Skin of body (tissue), 1 donor: ENCODE measurements at regions not wholly inside any gene's neighbourhood (a gene's known extent, or its start where the extent isn't known, plus 50 kb on each side); places are given as distances from the start of the nearest gene placed in this dataset.
"Not testable (repeated sequence)": the region's sequence is repeated elsewhere in the genome, so short reads cannot be mapped to it uniquely, and the experiment has no call there.

Experiments
- DNase-seq: peaks from one replicate; lab custom pipeline; 2025; lab: John Stamatoyannopoulos, UW

DNA sequence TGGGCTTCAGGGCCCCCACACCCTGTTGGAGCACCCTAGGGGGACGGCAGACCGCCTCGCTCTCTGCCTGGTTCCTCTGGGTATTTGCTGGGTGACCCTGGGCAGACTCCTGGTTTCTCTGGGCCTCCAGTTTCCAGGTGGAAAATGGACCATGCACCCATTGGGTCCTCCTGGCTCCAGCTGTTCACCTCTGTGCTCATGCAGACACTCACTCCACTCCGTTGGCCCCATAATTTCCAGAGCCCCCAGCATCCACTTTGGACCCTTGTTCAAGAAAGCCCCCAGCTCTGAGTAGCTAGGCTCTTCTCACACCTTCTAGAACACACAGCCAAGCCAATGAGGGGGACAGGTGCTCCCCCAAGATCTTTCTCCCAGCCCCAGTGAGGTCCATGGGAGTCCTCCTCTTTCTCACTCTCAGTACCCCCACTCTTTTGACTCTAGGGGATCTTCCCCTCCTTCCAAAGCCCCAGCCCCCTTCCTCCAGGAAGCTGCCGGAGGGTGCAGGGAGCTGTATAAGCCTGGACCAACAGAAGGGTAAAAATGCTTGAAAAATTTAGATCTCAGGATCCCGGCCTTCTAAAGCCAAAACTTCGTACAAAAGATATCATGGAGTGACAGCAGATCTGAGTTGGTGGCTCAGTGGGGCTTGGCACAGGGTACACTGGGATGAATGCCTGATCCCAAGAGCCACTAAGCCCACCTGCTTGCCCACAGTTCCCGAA, 174.8 kb upstream of the RTL1 start:
- DNase-seq = no peak

DNA sequence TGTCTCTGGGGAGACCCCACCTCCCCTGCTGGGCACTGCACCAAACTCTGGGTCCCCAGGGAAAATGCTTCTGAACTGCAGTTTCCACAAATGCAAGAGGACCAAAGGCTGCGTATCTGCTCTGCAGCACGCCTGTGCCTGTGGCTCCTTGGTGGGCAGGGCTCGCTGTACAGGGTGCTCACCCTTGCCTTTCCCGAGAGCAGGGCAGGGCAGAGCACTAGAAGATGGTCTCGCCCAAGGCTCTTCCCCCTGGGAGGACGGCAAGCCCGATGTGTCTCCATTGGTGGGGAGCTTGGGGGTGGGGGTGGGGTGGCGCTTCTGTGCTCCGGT, 175.3 kb upstream of the RTL1 start:
- DNase-seq = no peak

DNA sequence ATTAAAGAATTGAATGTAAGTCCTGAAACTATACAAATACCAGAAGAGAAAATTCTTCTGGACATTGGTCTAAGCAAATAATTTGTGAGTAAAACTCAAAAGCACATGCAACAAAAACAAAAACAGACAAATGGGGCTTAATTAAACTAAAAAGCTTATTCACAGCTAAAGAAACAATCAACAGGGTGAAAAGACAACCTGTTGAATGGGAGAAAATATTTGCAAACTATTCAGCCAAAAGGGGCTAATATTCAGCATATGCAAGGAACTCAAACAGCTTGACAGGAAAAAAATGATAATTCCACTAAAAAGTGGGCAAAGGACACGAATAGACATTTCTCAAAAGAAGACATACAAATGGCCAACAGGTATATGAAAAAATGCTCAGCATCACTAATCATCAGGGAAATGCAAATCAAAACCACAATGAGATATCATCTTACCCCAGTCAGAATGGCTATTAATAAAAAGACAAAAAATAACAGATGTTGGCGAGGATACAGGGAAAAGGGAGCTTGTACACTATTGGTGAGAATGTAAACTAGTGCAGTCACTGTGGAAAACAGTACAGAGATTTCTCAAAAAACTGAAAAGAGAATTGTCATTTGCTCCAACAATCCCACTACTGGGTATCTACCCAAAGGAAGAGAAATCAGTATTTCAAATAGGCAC, 177.5 kb upstream of the RTL1 start:
- DNase-seq = no peak

DNA sequence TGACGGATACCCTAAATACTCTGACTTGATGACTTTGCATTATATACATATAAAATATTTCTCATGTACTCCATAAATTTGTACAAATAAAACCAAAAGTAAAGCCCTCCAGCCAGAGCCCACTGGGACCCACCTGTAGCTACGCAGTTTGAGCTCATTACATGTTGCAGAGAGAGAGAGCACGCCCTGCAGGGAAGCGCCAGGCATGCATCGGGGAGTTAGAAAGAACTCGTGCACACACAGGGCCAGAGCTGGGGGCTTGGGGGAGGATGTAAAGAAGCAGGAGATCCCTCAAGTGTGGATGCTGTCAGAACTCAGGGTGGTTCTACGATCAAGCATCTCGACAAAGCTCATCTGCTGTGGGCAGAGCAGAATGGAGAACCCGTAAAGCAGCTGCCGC, 178.5 kb upstream of the RTL1 start:
- DNase-seq = no peak

DNA sequence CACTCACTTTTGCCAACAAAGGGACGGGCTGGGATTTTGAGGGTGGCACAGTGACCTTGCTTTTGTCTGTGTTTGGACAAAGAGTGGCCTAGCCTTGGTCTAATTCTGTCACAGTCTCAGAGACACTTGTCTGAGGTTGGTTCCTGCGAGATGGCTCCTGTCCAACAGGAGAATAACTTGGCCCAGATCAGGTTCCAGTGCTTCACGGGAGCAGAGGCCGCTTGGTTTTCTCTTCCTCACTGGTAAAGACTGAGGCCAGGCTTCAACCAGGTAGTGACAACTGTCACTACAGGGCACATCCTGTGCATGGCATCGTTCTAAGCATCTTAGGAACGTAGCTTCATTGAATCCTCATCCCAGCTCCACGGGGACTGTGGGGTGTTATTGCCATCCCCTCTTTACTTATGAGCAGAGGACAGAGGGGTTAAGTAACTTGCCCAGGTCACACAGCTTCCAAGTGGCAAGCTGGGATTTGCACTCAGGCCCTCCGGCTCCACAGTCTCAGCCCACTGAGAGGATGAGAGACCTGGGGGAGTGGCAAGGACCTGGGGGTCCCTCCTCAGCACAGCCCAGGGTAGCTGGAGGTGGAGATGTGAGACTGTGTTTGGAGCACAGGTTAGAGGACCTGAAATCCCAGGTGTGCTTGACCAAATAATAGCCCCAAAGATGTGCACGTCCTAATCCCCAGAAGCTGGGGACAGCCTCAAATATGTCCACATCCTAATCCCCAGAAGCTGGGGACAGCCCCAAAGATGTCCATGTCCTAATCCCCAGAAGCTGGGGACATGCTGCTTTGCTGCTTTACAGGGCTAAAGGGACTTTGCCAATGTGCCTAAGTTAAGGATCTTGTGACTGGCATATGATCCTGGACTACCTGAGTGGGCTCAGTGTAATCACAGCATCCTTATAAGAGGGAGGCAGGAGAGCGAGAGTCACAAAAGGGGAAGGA, 179.2 kb upstream of the RTL1 start:
- no peak for DNase-seq

DNA sequence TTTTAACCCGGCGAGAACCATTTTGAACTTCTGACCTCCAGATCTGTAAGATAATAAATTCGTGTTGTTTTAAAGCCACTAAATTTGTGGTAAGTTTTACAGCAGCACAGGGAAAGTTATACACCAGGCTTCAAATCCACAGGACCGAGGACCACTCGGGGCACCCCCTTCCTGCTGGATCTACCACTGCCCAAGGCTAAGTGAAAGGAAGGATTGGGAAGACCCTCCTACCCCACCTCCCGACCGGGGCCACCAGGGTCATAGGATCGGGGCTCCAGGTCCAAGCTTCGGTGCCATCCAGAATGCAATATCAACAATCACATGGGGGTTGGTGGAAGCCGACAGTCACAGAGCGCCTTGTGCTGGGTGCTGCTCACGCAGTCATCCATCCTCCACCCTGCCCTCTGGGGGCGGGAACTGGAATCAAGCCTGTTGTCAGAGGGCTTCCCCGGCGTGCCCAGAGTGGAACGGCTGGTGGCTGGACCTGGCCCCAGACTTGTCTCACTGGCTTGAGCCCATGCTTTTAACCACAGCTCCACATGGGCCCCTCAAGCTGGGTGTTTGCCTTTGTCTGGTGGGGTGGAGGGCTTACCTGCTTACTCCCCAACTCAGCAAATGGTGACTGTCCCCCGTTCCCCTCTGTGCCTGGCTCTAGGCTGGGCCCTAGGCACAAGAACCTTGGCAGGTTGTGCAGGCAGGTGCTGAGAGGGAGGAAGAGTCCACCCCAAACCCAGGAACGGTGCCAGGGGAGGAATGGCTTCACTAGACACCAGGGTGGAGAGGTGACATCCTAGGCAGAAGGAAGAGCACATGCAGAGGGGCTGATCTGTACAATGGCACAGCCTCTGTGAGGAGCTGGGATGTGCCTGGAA, 180.3 kb upstream of the RTL1 start:
- no peak for DNase-seq

DNA sequence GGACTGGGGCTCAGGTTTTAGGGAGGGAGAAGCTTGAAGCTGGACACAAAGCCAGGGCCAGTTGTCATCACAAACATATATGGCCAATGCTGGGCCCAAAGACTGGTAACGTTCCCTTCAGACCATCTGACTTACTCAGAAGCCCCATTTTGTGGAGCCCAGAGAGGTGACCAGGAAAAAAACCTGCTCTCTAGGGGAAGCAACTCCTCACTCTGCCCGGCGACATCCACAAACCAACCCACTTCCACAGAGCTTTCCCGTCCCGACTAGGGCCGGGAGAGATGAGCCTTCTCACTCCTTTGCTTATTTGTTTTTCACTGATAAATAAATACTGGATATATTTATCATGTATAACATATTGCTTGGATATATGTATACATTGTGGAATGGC, 180.9 kb upstream of the RTL1 start:
- no peak for DNase-seq

DNA sequence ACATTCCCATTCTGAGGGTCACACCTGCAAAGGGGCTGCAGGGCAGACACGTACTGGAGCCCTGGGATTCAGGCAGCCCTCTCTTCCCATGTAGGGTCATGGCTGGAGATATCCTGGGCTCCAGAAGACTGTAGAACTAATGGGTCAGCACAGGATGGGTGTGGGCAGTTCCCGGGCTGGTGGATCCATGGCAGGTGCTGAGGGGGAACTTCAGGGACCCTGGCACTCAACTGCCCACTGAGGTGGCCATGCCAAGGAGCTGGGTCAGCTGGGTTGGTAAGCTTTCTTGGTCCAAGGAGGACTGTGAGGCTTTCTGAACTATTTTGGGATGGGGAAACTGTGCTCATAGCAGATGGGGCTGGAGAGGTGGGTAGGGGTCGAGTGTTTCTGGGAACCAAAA, 183.4 kb upstream of the RTL1 start:
- no peak for DNase-seq

DNA sequence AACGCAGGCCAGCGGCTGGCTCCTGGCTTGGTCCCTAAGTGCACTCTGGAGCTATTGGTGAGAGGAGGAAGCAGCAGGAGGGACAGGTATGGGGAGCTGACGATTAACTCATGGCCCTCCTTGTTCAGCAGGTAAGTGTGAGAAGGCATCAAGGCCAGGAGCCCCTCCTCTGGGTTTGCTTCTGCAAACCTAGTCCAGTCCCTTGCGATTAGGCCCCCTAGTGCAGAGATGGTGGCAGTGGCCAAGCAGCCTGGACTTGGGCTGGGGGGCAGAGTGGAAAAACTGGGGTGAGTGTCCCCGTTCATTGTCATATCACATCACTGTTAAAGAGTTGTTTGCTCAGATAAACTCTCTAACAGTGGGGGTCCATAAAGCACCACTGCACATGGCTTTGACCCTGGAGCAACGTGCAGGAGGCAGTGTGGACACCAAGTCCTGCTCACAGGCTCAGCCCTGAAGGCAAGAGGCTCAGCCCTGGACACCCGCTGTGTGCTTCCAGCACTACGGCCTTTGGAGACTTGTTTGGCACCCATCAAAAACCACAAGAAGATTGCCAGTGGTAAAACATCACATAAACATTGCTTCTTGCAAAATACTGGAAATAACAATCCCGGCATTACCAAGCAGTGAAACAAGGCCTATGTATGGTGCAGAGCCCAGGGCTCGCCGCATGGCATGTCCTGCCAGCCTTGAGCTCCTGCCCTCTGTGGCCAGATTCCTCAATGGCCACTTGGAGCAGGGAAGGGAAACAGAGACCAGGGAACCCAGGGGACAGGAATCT, 184.3 kb upstream of the RTL1 start:
- no peak for DNase-seq

DNA sequence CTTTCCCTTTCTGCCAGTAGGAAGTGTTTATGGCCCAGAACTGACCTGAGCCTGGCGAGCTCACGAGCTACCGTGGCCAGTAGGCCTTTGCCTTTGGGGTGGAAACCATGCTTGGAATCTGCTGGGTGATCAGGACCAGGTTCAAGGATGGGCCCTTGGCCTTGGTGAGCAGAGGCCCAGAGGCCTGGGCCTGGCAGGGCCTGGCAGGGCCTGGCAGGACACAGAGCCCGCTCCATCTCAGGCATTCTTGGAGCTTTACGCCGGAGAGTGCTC, 184.8 kb upstream of the RTL1 start:
- DNase-seq = no peak

DNA sequence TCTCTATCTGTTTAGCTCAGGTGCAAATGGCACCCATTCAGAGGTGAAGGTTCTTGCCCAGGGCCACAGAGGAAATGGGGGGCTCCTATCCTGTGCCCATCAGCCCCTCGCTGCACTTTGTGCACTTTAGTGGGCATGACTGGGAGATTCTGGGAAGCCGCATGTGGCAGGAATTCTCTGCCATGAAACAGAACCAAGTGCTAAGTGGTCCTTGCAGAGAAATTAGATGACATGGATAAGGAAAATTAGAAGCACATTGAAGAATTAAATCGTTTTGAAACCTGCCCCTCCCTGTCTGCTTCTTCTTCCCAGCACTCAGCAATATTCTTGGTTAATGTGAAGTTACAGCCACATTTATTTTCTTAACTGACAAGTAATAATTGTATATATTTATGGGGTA, 185.2 kb upstream of the RTL1 start:
- DNase-seq = no peak

DNA sequence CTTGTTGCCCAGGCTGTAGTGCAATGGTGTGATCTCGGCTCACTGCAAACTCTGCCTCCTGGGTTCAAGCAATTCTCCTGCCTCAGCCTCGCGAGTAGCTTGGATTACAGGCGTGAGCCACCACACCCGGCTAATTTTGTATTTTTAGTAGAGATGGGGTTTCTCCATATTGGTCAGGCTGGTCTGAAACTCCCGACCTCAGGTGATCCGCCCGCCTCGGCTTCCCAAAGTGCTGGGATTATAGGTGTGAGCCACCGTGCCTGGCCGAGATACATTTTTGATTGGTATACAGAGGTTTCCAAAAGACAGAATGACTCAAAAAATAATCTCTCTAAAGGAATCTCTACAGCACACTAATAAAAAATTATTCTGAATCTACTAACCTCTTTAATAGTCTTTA, 187.0 kb upstream of the RTL1 start:
- DNase-seq = not testable (repeated sequence)

DNA sequence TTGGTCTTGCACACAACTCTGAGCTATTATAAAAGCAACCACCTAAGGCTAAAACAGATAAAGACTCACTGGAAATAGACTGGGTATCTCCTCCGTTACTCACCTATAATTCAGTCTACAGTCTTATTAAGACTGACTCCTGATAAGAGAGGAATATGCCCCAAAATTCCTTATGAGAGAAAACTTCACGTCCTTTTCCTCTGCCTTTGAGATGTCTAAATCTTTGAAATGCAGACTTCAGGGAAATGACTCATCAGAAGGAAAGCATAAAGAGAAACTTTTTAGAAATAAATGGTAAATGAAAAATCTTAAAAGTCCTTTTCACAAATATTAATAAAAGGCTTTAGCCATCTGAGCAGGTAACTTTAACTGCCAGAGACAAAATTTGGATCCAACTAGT, 187.5 kb upstream of the RTL1 start:
- DNase-seq = no peak

DNA sequence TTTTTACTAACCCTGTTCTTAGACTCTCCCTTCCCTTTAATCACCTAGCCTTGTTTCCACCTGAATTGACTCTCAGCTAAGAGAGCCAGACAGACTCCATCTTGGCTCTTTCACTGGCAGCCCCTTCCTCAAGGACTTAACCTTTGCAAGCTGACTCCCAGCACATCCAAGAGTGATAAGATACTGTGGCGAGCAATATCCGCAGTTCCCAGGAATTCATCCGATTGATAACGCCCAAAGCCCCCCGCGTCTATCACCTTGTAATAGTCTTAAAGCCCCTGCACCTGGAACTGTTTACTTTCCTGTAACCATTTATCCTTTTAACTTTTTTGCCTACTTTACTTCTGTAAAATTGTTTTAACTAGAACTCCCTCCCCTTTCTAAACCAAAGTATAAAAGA, 191.4 kb upstream of the RTL1 start:
- not testable (repeated sequence) for DNase-seq

DNA sequence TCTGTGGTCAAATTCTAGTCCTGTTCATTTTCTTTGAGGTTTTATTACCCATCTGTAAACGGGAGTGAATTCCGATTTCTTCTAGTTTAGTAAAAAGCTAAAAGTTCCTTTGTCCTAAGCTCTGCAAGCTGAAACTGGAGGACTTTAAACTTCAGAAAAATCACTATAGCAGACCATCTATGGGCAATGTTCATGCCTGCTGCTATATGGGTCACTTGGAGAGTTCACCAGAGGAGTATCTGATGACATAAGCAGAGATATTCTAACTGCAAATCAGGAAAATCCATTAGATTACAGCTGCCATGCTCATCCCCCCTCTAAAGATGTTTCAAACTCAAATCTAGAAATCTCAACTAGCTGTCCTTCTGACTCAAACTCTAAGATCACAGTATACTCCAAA, 193.0 kb upstream of the RTL1 start:
- DNase-seq = no peak

DNA sequence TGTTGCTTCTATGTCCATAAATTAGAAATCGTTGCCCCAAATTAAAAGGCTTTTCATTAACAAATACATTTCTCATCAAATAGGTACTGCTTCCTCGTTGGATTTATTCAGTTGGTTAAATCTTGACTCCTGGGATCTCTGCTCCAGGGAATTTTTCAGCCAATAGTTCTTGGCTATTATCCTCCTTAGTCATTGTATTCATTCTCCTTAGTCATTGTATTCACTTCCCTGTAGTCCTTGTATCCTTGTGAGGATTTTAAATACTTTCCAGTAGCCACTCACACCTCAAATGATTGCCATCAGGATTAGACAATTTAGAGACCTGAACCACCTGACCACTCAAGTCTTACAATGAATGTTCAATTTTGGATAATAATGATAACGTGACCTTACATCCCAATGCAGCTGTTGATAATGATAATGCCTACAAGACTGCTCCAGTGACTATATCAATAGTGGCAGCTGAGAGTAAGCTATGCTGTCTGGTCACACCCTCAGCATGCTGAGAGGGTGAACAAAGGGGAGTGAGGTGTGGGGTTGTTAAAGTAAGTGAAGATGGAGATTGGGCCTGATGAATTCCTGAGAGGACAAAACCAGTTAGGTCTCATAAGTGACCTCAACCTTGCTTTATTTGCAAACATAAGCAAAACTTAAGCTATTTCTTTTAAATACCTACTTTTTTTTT, 193.7 kb upstream of the RTL1 start:
- no peak for DNase-seq

DNA sequence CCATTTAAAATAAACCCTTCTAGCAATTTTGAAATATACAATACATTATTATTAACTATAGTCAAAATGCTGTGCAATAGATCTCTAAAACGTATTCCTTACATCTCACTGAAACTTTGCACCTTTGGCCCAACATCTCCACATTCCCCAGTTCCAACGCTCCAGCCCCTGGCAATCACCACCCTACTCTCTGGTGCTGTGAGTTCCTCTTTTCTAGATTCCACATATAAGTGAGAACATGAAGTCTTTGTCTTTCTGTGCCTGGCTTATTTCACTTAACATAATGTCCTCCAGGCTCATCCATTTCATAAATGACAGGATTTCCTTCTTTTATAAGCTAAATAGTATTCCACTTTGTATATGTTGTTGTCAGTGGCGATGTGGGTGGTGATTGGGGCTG, 194.7 kb upstream of the RTL1 start:
- DNase-seq = no peak

DNA sequence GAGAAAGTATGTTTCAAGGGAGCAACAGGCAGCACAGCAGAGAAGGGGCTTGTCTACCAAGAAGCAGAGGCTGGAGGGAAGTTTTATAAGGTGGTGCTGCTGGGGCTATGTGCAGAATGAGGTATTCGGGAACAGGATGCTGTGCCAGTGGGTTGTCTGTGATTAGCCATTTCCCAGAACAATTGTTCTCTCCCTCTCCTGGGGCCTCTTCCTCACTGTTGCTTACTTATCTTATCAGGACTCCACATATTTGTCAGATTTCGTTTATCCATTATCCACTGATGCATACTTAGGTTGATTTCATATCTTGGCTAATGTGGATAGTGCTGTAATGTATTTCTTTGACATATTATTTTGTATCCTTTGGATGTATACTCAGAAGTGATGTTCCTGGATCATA, 195.1 kb upstream of the RTL1 start:
- DNase-seq = peak; percentile 6

DNA sequence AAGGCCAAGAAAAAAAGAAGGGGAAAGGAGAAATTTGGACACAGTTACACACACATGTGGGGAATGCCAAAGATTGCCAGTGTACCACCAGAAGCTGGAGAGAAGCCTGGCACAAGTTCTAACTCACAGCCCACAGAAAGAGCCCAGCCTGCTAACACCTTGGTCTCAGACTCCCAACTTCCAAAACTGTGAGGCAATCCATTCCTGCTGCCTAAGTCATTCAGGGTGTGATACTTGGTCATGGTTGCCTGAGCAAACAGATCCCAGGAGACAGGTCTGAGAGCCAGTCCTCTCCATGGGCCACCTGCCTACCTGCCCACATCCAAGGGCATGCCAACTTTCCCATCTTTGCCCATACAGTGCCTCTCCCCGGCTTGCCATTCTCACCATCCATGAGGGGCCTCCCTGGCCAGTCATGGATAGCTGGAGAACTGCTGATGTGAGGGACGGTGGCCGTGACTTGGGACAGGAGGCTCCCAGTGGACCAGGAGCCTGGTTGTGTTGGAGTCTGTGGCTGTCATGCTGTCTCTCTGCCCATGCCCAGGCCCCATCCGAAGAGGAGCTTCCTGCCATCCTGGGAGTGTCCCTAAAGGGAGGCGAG, 198.0 kb upstream of the RTL1 start:
- DNase-seq = no peak

DNA sequence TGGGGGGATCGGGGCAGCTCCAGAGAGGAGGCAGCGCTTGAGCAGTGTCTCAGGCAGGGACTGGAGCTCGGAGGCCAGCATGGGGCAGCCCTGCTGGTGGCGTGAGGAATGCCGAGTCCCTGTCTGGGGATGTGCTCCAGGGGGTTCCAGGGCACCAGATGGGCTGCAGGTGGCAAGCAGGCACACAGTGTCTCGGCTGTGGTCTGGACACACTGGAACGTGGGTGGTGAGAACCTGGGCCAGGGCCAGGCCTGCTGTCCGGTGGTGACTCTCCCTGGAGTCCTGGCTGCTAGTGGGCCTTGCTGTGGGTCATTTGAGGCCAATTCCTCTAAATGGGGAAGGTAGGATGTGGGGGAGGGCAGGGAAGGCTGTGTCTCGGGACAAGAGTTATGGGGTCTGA, 199.4 kb upstream of the RTL1 start:
- no peak for DNase-seq
